HepG2 (cell line): ENCODE measurements at regions not wholly inside any gene's neighbourhood (a gene's known extent, or its start where the extent isn't known, plus 50 kb on each side); places are given as distances from the start of the nearest gene placed in this dataset.

Experiments
- ATAC-seq: fragments of 200-7000 bp; cut with Tn5 transposase; 3 replicates; pipeline ENCODE4 v1.9.1; 2020; ENCODE audit warnings: mild to moderate bottlenecking, moderate library complexity
- BruUV-seq: library from RNA; stranded (reverse); fragments of 400-500 nt; replicated peaks from 2 replicates; lab custom pipeline; 2021; lab: Mats Ljungman, UMichigan
- CTCF ChIA-PET: fragments of 300-600 bp; formaldehyde crosslinking; extraction: SDS; loops from one replicate; lab custom pipeline; 2021; ENCODE audit warnings: low total read pairs, inconsistent platforms, low intra/inter-chr PET ratio; lab: Yijun Ruan, JAX
- POLR2A ChIA-PET: fragments of 350-600 bp; sonication (Branson Sonifier 250); formaldehyde crosslinking; loops from one replicate; lab custom pipeline; 2020; ENCODE audit warnings: antibody characterized with exemption, inconsistent platforms; lab: Yijun Ruan, JAX
- DNase-seq: peaks from one replicate; pipeline ENCODE4 v3.0.0-alpha.2; 2015; ENCODE audit warnings: low spot score
- FAIRE-seq: peaks from 3 replicates; lab custom pipeline; 2011; peaks lifted over from hg19 to GRCh38; lab: Jason Lieb, UNC
- H2AFZ ChIP-seq: one replicate; pipeline ENCODE4 v1.6.1; 2011; ENCODE audit warnings: low read length, inconsistent platforms
- H3K27ac ChIP-seq: fragments of 300-600 bp; 3 replicates; pipeline ENCODE4 v1.8.0; 2011; ENCODE audit warnings: mixed run types, mild to moderate bottlenecking, mixed read lengths, low read length, inconsistent platforms; ENCODE audit not compliant: insufficient read depth; ENCODE audit errors: extremely low read length
- H3K27me3 ChIP-seq, 2 experiments: fragments of 200-600 bp in 1 of 2; 2 replicates in 1 of 2; 3 replicates in 1 of 2; pipeline versions ENCODE4 v1.6.0 to v1.8.0; 2011; ENCODE audit warnings: low read length in 2 of 2, mild to moderate bottlenecking in 2 of 2, moderate library complexity in 2 of 2, inconsistent platforms in 1 of 2; ENCODE audit not compliant: insufficient read depth in 2 of 2, control insufficient read depth in 1 of 2
- H3K36me3 ChIP-seq, 2 experiments: fragments of 200-600 bp in 1 of 2; replicated peaks in 1 of 2; 2 replicates in 1 of 2; 3 replicates in 1 of 2; pipeline versions ENCODE4 v1.5.1 to v1.8.0; 2011; ENCODE audit warnings: low read length in 2 of 2, inconsistent platforms in 1 of 2; ENCODE audit not compliant: insufficient read depth in 2 of 2, control insufficient read depth in 1 of 2
- H3K4me1 ChIP-seq: 2 replicates; pipeline ENCODE4 v1.5.1; 2012; ENCODE audit warnings: low read length, inconsistent platforms; ENCODE audit not compliant: insufficient read depth
- H3K4me2 ChIP-seq: 2 replicates; pipeline ENCODE4 v1.6.0; 2011; ENCODE audit warnings: low read depth, low read length, inconsistent platforms
- H3K4me3 ChIP-seq, 3 experiments: fragments of 200-600 bp in 1 of 3; sonication (generic), shearing (Covaris generic) in 1 of 3; replicated peaks in 1 of 3; 2 replicates each; pipeline ENCODE4 v1.5.1; 2011 to 2016; ENCODE audit warnings: low read length in 3 of 3, inconsistent platforms in 2 of 3, low read depth in 2 of 3, mild to moderate bottlenecking in 2 of 3, control low read depth in 1 of 3, mixed read lengths in 1 of 3; ENCODE audit not compliant: insufficient read depth in 1 of 3
- H3K79me2 ChIP-seq: one replicate; pipeline ENCODE4 v1.6.1; 2011; ENCODE audit warnings: low read length, inconsistent platforms; ENCODE audit not compliant: insufficient read depth
- H3K9ac ChIP-seq: 2 replicates; pipeline ENCODE4 v1.6.0; 2011; ENCODE audit warnings: mild to moderate bottlenecking, low read depth, low read length, inconsistent platforms; ENCODE audit not compliant: insufficient read depth
- H3K9me3 ChIP-seq: 2 replicates; pipeline ENCODE4 v1.5.1; 2012; ENCODE audit warnings: mild to moderate bottlenecking, low read length
- H4K20me1 ChIP-seq: 2 replicates; pipeline ENCODE4 v1.6.0; 2011; ENCODE audit warnings: inconsistent platforms, mild to moderate bottlenecking, low read length, moderate library complexity; ENCODE audit not compliant: insufficient read depth
- KIAA2018 ChIP-seq: sonication (generic); formaldehyde crosslinking; IDR thresholded peaks from 2 replicates; pipeline ENCODE4 v1.5.0; 2020; ENCODE audit warnings: mild to moderate bottlenecking, missing genetic modification reagents, borderline replicate concordance
- MXI1 ChIP-seq: IDR thresholded peaks from 3 replicates; pipeline ENCODE4 v1.6.1; 2012; ENCODE audit warnings: low read depth, low read length, inconsistent platforms, borderline replicate concordance
- ZNF530 ChIP-seq: sonication (generic); formaldehyde crosslinking; IDR thresholded peaks from 2 replicates; pipeline ENCODE4 v1.5.0; 2020; ENCODE audit warnings: low read depth, mild to moderate bottlenecking, missing genetic modification reagents
- WGBS: methylation state at CpG from one replicate; pipeline ENCODE4 v1.1.6; 2017; ENCODE audit warnings: low lambda C conversion rate; 5-methylcytosine and 5-hydroxymethylcytosine counted together
- in situ Hi-C: cut with HindIII; loops from 2 replicates; pipeline ENCODE4 v1.10.0; 2017; ENCODE audit warnings: low pct_unique_long_range_greater_than_20kb; ENCODE audit not compliant: extremely low pct_ligation_motif_present
- intact Hi-C: fragments of 100-400 bp; cut with micrococcal nuclease; formaldehyde crosslinking; loops from one replicate; pipeline ENCODE4 v1.10.0; 2022; ENCODE audit not compliant: unreplicated experiment

- intact Hi-C loops = no loop called here
- H3K36me3 ChIP-seq = no peaks in the 10 kb centered on the region
- H3K4me3 ChIP-seq = no peak overlapping the region
- in situ Hi-C loops = no loop called here
- H3K4me2 ChIP-seq = no peak overlapping the region
- peaks cover 11% of the 10 kb centered on the region; the same call in 1 of the 2 replicates for H3K9me3 ChIP-seq
- 7% methylated on average over 7 of the region's 7 CpGs for WGBS
- no peak overlapping the region for H3K27ac ChIP-seq
- no peaks in the 10 kb centered on the region for H4K20me1 ChIP-seq
- ATAC-seq (no peak), DNase-seq (no peak), FAIRE-seq (no peak)
- H3K4me1 ChIP-seq = no peaks in the 10 kb centered on the region
- TF ChIP-seq KIAA2018 (no peak), ZNF530 (CRISPR knock-in tag) (no peak), MXI1 (no peak)
- H3K9ac ChIP-seq = no peak overlapping the region
- POLR2A ChIA-PET = no interaction called here
- no peaks in the 10 kb centered on the region for H3K79me2 ChIP-seq
- no peaks in the 10 kb centered on the region for H3K27me3 ChIP-seq
- H2AFZ ChIP-seq = no peak overlapping the region
- no TSS peak for BruUV-seq
- CTCF ChIA-PET = no interaction called here
Measured at GRCh38 chr5:20231040-20231439, 243.0 kb upstream of the CDH18 start.
